A673 (cell line): ENCODE measurements at regions not wholly inside any gene's neighbourhood (a gene's known extent, or its start where the extent isn't known, plus 50 kb on each side); places are given as distances from the start of the nearest gene placed in this dataset.

Source experiments
- BruUV-seq: library from RNA; stranded (reverse); fragments of 400-500 nt; replicated peaks from 2 replicates; lab custom pipeline; 2021; lab: Mats Ljungman, UMichigan
- CTCF ChIA-PET: fragments of 300-600 bp; sonication (Branson Sonifier 250); formaldehyde crosslinking; loops from one replicate; lab custom pipeline; 2022; ENCODE audit warnings: antibody characterized with exemption; lab: Charles Lee
- POLR2A ChIA-PET: fragments of 300-600 bp; sonication (Branson Sonifier 250); formaldehyde crosslinking; loops from one replicate; lab custom pipeline; 2022; ENCODE audit warnings: antibody characterized with exemption; ENCODE audit not compliant: low non-redundant PET; lab: Charles Lee
- DNase-seq: peaks from one replicate; pipeline ENCODE4 v3.0.0-alpha.2; 2015; ENCODE audit warnings: low spot score
- H3K27ac ChIP-seq: fragments of 200-600 bp; sonication (generic); 2 replicates; pipeline ENCODE4 v1.5.1; 2016; ENCODE audit warnings: mixed run types, low read depth, mild to moderate bottlenecking, mixed read lengths, antibody characterized with exemption, low read length; ENCODE audit not compliant: poor library complexity, severe bottlenecking
- H3K27me3 ChIP-seq: fragments of 200-600 bp; sonication (generic); replicated peaks from 2 replicates; pipeline ENCODE4 v1.6.1; 2017; ENCODE audit warnings: mixed run types, low read depth, mild to moderate bottlenecking, mixed read lengths, antibody characterized with exemption, low read length; ENCODE audit not compliant: insufficient read depth, poor library complexity
- H3K36me3 ChIP-seq: fragments of 200-600 bp; sonication (generic); 2 replicates; pipeline ENCODE4 v1.6.1; 2016; ENCODE audit warnings: mixed run types, mild to moderate bottlenecking, mixed read lengths, antibody characterized with exemption, low read length; ENCODE audit not compliant: insufficient read depth, poor library complexity, severe bottlenecking
- H3K4me1 ChIP-seq: fragments of 200-600 bp; sonication (generic); 2 replicates; pipeline ENCODE4 v1.6.1; 2017; ENCODE audit warnings: mixed run types, mild to moderate bottlenecking, mixed read lengths, antibody characterized with exemption, low read length; ENCODE audit not compliant: insufficient read depth, poor library complexity, severe bottlenecking
- H3K4me3 ChIP-seq: fragments of 200-600 bp; sonication (generic); 2 replicates; pipeline ENCODE4 v1.5.1; 2016; ENCODE audit warnings: low read depth, mixed run types, mild to moderate bottlenecking, mixed read lengths, low read length; ENCODE audit not compliant: poor library complexity, severe bottlenecking
- H3K9me3 ChIP-seq: fragments of 200-600 bp; sonication (generic); 2 replicates; pipeline ENCODE4 v1.6.1; 2016; ENCODE audit warnings: mixed run types, low read depth, mild to moderate bottlenecking, mixed read lengths, antibody characterized with exemption, low read length; ENCODE audit not compliant: poor library complexity, severe bottlenecking
- CTCF ChIP-seq: fragments of 300-800, 200-600 bp; sonication (generic); conservative IDR thresholded peaks from 2 replicates; pipeline ENCODE4 v1.5.1; 2017; ENCODE audit warnings: low read depth, mild to moderate bottlenecking, antibody characterized with exemption, low read length, moderate library complexity, mixed read lengths
- EZH2 ChIP-seq: fragments of 200-600 bp; sonication (generic); IDR thresholded peaks from 2 replicates; pipeline ENCODE4 v1.6.1; 2017; ENCODE audit warnings: borderline replicate concordance, low read depth, mild to moderate bottlenecking, mixed read lengths, antibody characterized with exemption, low read length; ENCODE audit not compliant: poor library complexity, severe bottlenecking
- intact Hi-C: fragments of 100-400 bp; cut with micrococcal nuclease; formaldehyde crosslinking; loops from one replicate; pipeline ENCODE4 v1.10.0; 2022; ENCODE audit not compliant: unreplicated experiment

DNA sequence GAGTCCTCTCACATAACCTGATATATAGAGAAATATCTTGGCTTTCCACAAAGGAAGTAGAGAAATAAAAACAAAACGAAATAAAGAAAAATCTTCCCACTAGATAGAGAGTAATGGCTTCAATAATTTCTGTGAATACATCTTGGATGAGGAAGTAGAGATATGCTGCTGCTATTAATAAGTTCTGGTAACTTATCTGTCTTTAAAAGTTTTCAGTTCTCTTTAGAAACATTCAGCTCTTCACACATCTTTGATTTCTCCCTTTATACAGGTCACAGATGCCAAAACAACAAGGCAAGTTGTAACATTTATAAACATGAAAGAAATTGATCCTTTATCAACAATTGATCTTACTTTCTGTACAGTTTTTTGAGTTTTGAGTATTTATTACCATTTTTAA is 615.8 kb downstream of the TRAM1L1 start:
- POLR2A ChIA-PET = no interaction called here
- DNase-seq = no peak
- Histone ChIP-seq H3K27me3 (no peaks in the 10 kb centered on the region), H3K36me3 (no peaks in the 10 kb centered on the region), H3K27ac (no peak overlapping the region), H3K4me3 (no peak overlapping the region), H3K9me3 (no peaks in the 10 kb centered on the region), H3K4me1 (no peaks in the 10 kb centered on the region)
- intact Hi-C loops = no loop called here
- no TSS peak for BruUV-seq
- TF ChIP-seq CTCF = no peak
- no peak for TF ChIP-seq EZH2
- CTCF ChIA-PET = no interaction called here

- DNase-seq = no peak
- Histone ChIP-seq H3K4me3 (no peak overlapping the region), H3K36me3 (no peaks in the 10 kb centered on the region), H3K27ac (no peak overlapping the region), H3K9me3 (no peaks in the 10 kb centered on the region), H3K4me1 (no peaks in the 10 kb centered on the region), H3K27me3 (no peaks in the 10 kb centered on the region)
- TF ChIP-seq CTCF (no peak), EZH2 (no peak)
- BruUV-seq = no TSS peak
- CTCF ChIA-PET = no interaction called here
- intact Hi-C loops = no loop called here
- POLR2A ChIA-PET = no interaction called here
These were observed 632.2 kb downstream of the TRAM1L1 start for GRCh38 chr4:116453127-116453526.

DNA sequence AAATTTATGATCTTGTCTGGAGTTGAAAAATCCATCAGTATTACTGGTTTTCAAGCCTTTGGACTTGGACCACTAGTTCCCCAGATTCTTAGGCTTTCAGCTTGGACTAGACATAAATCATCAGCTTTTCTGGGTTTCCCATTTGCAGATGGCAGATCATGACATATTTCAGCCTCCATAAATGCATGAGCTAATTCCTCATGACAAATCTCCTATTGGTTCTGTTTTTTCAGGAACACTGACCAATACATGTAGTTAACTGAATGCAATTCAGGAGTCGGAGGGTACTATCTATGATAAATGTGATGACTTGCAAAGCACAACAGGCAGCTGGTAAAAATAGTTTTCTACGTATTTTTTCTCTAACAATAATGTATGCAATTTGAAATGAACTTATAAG is 635.6 kb downstream of the TRAM1L1 start:
- no TSS peak for BruUV-seq
- ChIA-PET POLR2A (no interaction called here), CTCF (no interaction called here)
- Histone ChIP-seq H3K4me3 (no peak overlapping the region), H3K36me3 (no peaks in the 10 kb centered on the region), H3K27me3 (no peaks in the 10 kb centered on the region), H3K27ac (no peak overlapping the region), H3K4me1 (no peaks in the 10 kb centered on the region), H3K9me3 (no peaks in the 10 kb centered on the region)
- DNase-seq = no peak
- intact Hi-C loops = no loop called here
- TF ChIP-seq CTCF (no peak), EZH2 (no peak)
